ENCODE measurements at regions not wholly inside any gene's neighbourhood (a gene's known extent, or its start where the extent isn't known, plus 50 kb on each side); places are given as distances from the start of the nearest gene placed in this dataset.

- Histone ChIP-seq H3K4me2 (no peak overlapping the region), H2AFZ (ENCODE audit: low read depth) (no peak overlapping the region), H3K9me3 (no peaks in the 10 kb centered on the region), H3K27me3 (ENCODE audit: insufficient read depth) (no peaks in the 10 kb centered on the region), H3K9ac (no peak overlapping the region), H3K9me2 (no peaks in the 10 kb centered on the region), H3K4me3 (ENCODE audit: low read depth in 2 of 2, low read length in 1 of 2) (no peak overlapping the region), H3K79me2 (ENCODE audit: insufficient read depth) (no peaks in the 10 kb centered on the region), H3K4me1 (ENCODE audit: control insufficient read depth in 1 of 2, insufficient read depth in 2 of 2, low read depth in 1 of 2, low read length in 1 of 2) (no peaks in the 10 kb centered on the region), H3K27ac (ENCODE audit: low read depth in 2 of 2, low read length in 1 of 2) (no peak overlapping the region), H3K36me3 (replicated peaks in 1 of 2; ENCODE audit: control insufficient read depth in 1 of 2, insufficient read depth in 2 of 2, low read length in 1 of 2) (no peaks in the 10 kb centered on the region), H3F3A (replicated peaks; ENCODE audit: insufficient read depth) (no peaks in the 10 kb centered on the region), H4K20me1 (ENCODE audit: insufficient read depth) (no peaks in the 10 kb centered on the region)
- TF ChIP-seq GABPA (IDR thresholded peaks at IDR 0.05; ENCODE audit: low read depth) (no peak), YY1 (IDR thresholded peaks at IDR 0.05; ENCODE audit: low read depth) (no peak), EZH2phosphoT487 (IDR thresholded peaks at IDR 0.05; ENCODE audit: borderline replicate concordance, low read depth) (no peak), REST (IDR thresholded peaks at IDR 0.05; ENCODE audit: low read depth, low read length) (no peak), MAX (IDR thresholded peaks at IDR 0.05; ENCODE audit: low read depth) (no peak), NRF1 (IDR thresholded peaks at IDR 0.05; ENCODE audit: low read depth, low read length) (no peak), POLR2AphosphoS5 (IDR thresholded peaks at IDR 0.05; ENCODE audit: low read depth, low read length) (no peak), USF2 (IDR thresholded peaks at IDR 0.05; ENCODE audit: borderline replicate concordance, low read depth, low read length) (no peak), IRF3 (IDR thresholded peaks at IDR 0.05; ENCODE audit: low read depth, low read length) (no peak), TAF1 (IDR thresholded peaks at IDR 0.05; ENCODE audit: borderline replicate concordance, low read depth, low read length) (no peak)
- CTCF ChIA-PET = no interaction called here
- DNase-seq = no peak
- POLR2A ChIA-PET = no interaction called here
These were observed 380.0 kb downstream of the LRFN5 start for GRCh38 chr14:41986700-41987099.

- CTCF ChIA-PET = no interaction called here
- WGBS (ENCODE audit: low lambda C conversion rate) = 2% methylated on average over 2 of the region's 2 CpGs
- no peak overlapping the region for H2AFZ ChIP-seq (ENCODE audit: low read depth)
- POLR2A ChIA-PET = no interaction called here
- no peaks in the 10 kb centered on the region for H3K36me3 ChIP-seq (replicated peaks in 1 of 2; ENCODE audit: control insufficient read depth in 1 of 2, insufficient read depth in 2 of 2, low read length in 1 of 2)
- H3K9me2 ChIP-seq = no peaks in the 10 kb centered on the region
- no peaks in the 10 kb centered on the region for H3K79me2 ChIP-seq (ENCODE audit: insufficient read depth)
- no peaks in the 10 kb centered on the region for H3K27me3 ChIP-seq (ENCODE audit: insufficient read depth)
- H3K9ac ChIP-seq = no peak overlapping the region
- no peaks in the 10 kb centered on the region for H4K20me1 ChIP-seq (ENCODE audit: insufficient read depth)
- H3K4me1 ChIP-seq (ENCODE audit: control insufficient read depth in 1 of 2, insufficient read depth in 2 of 2, low read depth in 1 of 2, low read length in 1 of 2) = no peaks in the 10 kb centered on the region
- no peak overlapping the region for H3K4me2 ChIP-seq
- H3K27ac ChIP-seq (ENCODE audit: low read depth in 2 of 2, low read length in 1 of 2) = no peak overlapping the region
- H3F3A ChIP-seq (replicated peaks; ENCODE audit: insufficient read depth) = no peaks in the 10 kb centered on the region
- H3K9me3 ChIP-seq = no peaks in the 10 kb centered on the region
- H3K4me3 ChIP-seq (ENCODE audit: low read depth in 2 of 2, low read length in 1 of 2) = no peak overlapping the region
- DNase-seq = no peak
- TF ChIP-seq TCF12 (IDR thresholded peaks at IDR 0.05) (no peak), CTCF (IDR thresholded peaks at IDR 0.05) (no peak), MXI1 (IDR thresholded peaks at IDR 0.05; ENCODE audit: low read depth, low read length) (no peak), ZBTB33 (IDR thresholded peaks at IDR 0.05; ENCODE audit: borderline replicate concordance, low read depth) (no peak), RAD21 (IDR thresholded peaks at IDR 0.05; ENCODE audit: low read length) (no peak)
These were observed 379.5 kb downstream of the LRFN5 start for GRCh38 chr14:41986083-41986645.

Measured in SK-N-SH (cell line).